Breast epithelium (tissue), 4 donors: ENCODE measurements at regions not wholly inside any gene's neighbourhood (a gene's known extent, or its start where the extent isn't known, plus 50 kb on each side); places are given as distances from the start of the nearest gene placed in this dataset.

ENCODE experiments used
- DNase-seq, 2 donors: peaks; one replicate each; pipeline ENCODE4 v3.0.0-alpha.2; 2019; ENCODE audit warnings: low spot score in 2 of 2
- H3K27ac ChIP-seq, 2 donors: fragments of 200-600 bp; sonication (generic) in 1 of 2; one replicate each; pipeline ENCODE4 v1.5.1; 2016 to 2019; ENCODE audit warnings: mild to moderate bottlenecking in 1 of 2
- H3K27me3 ChIP-seq, 2 donors: fragments of 200-600 bp; sonication (generic) in 1 of 2; one replicate each; pipeline versions ENCODE4 v1.5.1 to v1.6.0; 2017 to 2019; ENCODE audit warnings: control low read depth in 1 of 2, mild to moderate bottlenecking in 1 of 2
- H3K36me3 ChIP-seq: fragments of 200-600 bp; one replicate; pipeline ENCODE4 v1.5.1; 2019
- H3K4me1 ChIP-seq, 2 donors: fragments of 200-600 bp; sonication (generic); one replicate each; pipeline ENCODE4 v1.5.1; 2016 to 2019; ENCODE audit warnings: control low read depth in 1 of 2
- H3K4me3 ChIP-seq, 3 donors: fragments of 200-600 bp; sonication (generic); 1 replicate in 2 of 3; 2 replicates in 1 of 3; pipeline ENCODE4 v1.5.1; 2016 to 2019; ENCODE audit warnings: mild to moderate bottlenecking in 3 of 3, moderate library complexity in 2 of 3
- H3K9me3 ChIP-seq, 2 donors: fragments of 200-600 bp; sonication (generic) in 1 of 2; one replicate each; pipeline ENCODE4 v1.5.1; 2016 to 2019; ENCODE audit warnings: control low read depth in 1 of 2
- CTCF ChIP-seq, 3 donors: fragments of 450-650 bp; IDR thresholded peaks; one replicate each; pipeline ENCODE4 v1.5.1; 2016 to 2017; ENCODE audit warnings: antibody characterized with exemption in 3 of 3, mild to moderate bottlenecking in 3 of 3, moderate library complexity in 3 of 3
- POLR2A ChIP-seq: fragments of 450-650 bp; IDR thresholded peaks from one replicate; pipeline ENCODE4 v1.6.1; 2016; ENCODE audit warnings: antibody characterized with exemption, mild to moderate bottlenecking, moderate library complexity
- POLR2AphosphoS5 ChIP-seq, 3 donors: sonication (generic); formaldehyde crosslinking; IDR thresholded peaks; one replicate each; pipeline ENCODE4 v1.6.1; 2017; ENCODE audit warnings: antibody characterized with exemption in 3 of 3
- intact Hi-C: fragments of 100-400 bp; cut with DNase I; formaldehyde crosslinking; loops from one replicate; pipeline ENCODE4 v1.15.1; 2023; ENCODE audit warnings: low total_unique reads

- Histone ChIP-seq H3K27ac (no peak overlapping the region), H3K4me1 (peaks cover 0 to 10% of the 10 kb centered on the region in 2 donors), H3K9me3 (no peaks in the 10 kb centered on the region), H3K36me3 (no peaks in the 10 kb centered on the region), H3K27me3 (peaks cover 0 to 42% of the 10 kb centered on the region in 2 donors), H3K4me3 (no peak overlapping the region)
- intact Hi-C loops: no loop called here
- TF ChIP-seq POLR2AphosphoS5 (IDR thresholded peaks at IDR 0.05) (no peak), CTCF (IDR thresholded peaks at IDR 0.05) (no peak), POLR2A (no peak)
- no peak for DNase-seq
Measured at GRCh38 chr1:58248791-58249190, 297.7 kb downstream of the OMA1 start.

GRCh38 chr1:58248072-58248471, 298.5 kb downstream of the OMA1 start:
- TF ChIP-seq CTCF (IDR thresholded peaks at IDR 0.05) (no peak), POLR2AphosphoS5 (IDR thresholded peaks at IDR 0.05) (no peak), POLR2A (no peak)
- H3K4me3 ChIP-seq: no peak overlapping the region
- DNase-seq: no peak

GRCh38 chr1:58246549-58246948, 300.0 kb downstream of the OMA1 start:
- H3K4me3 ChIP-seq: no peak overlapping the region
- peaks cover 0 to 42% of the 10 kb centered on the region in 2 donors for H3K27me3 ChIP-seq
- no peaks in the 10 kb centered on the region for H3K36me3 ChIP-seq
- no peaks in the 10 kb centered on the region for H3K9me3 ChIP-seq
- no peak overlapping the region for H3K27ac ChIP-seq
- DNase-seq: no peak
- TF ChIP-seq POLR2A (no peak), CTCF (IDR thresholded peaks at IDR 0.05) (no peak), POLR2AphosphoS5 (IDR thresholded peaks at IDR 0.05) (no peak)
- intact Hi-C loops: no loop called here
- peaks cover 0 to 10% of the 10 kb centered on the region in 2 donors for H3K4me1 ChIP-seq

More at GRCh38 chr1:58248072-58248471, 298.5 kb downstream of the OMA1 start:
- H3K27me3 ChIP-seq: peaks cover 0 to 42% of the 10 kb centered on the region in 2 donors
- no peaks in the 10 kb centered on the region for H3K9me3 ChIP-seq
- no peaks in the 10 kb centered on the region for H3K36me3 ChIP-seq
- no peak overlapping the region for H3K27ac ChIP-seq
- peaks cover 0 to 10% of the 10 kb centered on the region in 2 donors for H3K4me1 ChIP-seq
- intact Hi-C loops: no loop called here

GRCh38 chr1:58244872-58245271, 301.7 kb downstream of the OMA1 start:
- no peak overlapping the region for H3K4me3 ChIP-seq
- intact Hi-C loops: no loop called here
- peaks cover 0 to 10% of the 10 kb centered on the region in 2 donors for H3K4me1 ChIP-seq
- H3K27ac ChIP-seq: no peak overlapping the region
- no peak for DNase-seq
- H3K9me3 ChIP-seq: no peaks in the 10 kb centered on the region
- no peaks in the 10 kb centered on the region for H3K36me3 ChIP-seq
- H3K27me3 ChIP-seq: peaks cover 0 to 35% of the 10 kb centered on the region in 2 donors
- TF ChIP-seq CTCF (IDR thresholded peaks at IDR 0.05): no peak
- TF ChIP-seq POLR2A: no peak
- no peak for TF ChIP-seq POLR2AphosphoS5 (IDR thresholded peaks at IDR 0.05)

GRCh38 chr1:58238846-58239245, 307.7 kb downstream of the OMA1 start:
- no peaks in the 10 kb centered on the region for H3K9me3 ChIP-seq
- H3K4me1 ChIP-seq: no peaks in the 10 kb centered on the region
- no peak for DNase-seq
- no peak overlapping the region for H3K4me3 ChIP-seq
- TF ChIP-seq POLR2AphosphoS5 (IDR thresholded peaks at IDR 0.05) (no peak), POLR2A (no peak), CTCF (IDR thresholded peaks at IDR 0.05) (no peak)
- H3K27ac ChIP-seq: no peak overlapping the region
- H3K36me3 ChIP-seq: no peaks in the 10 kb centered on the region
- intact Hi-C loops: no loop called here
- no peaks in the 10 kb centered on the region for H3K27me3 ChIP-seq
